ENCODE measurements at regions not wholly inside any gene's neighbourhood (a gene's known extent, or its start where the extent isn't known, plus 50 kb on each side); places are given as distances from the start of the nearest gene placed in this dataset.

DNA sequence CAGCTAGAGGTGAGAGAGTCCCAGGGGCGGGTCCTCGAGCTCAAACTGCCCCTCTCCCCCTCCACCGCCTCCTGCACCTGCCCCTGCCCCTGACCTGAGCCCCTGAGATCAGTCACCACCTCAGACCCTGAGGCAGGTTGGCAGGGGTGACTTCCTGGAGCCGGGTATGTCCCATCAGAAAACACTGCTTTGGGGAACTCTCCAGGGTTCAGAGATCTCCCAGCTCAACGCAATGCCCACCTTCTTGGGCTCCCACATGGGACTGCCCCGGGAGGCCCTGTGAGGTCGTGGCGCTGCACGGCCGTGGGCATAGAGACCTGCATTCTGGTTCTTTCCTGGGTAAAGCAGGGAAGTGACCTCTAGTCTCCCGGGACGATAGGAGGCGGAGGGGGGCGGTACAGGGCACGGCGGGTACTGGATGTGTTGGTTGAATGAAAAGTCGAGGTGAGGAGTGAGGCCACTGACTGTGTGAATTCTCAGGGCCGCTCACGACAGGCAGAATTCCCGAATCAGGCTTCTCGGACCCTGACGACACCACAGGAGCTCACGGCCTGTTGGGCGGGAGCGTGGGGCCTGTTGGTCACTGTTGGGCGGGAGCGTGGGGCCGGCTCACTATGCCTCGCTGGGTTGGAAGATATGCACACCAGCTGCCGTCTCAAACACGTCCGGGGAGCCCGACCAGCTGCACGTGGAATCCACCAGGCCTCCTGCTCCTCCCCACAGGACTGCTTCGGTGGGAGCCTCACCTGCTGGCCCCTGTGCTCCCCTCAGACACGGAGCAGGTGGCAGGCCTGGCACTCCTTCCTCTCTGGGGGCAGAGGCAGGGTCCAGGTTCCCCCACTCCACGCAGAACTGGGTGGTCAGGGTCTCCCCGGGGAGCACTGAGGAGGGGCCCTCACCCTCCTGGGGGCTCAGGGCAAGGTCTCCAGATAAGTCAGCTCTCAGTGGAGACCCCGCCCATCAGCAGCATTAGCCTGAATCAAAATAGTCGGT, 178.0 kb upstream of the PPP1R26 start:
- TF ChIP-seq, protein P1, sequence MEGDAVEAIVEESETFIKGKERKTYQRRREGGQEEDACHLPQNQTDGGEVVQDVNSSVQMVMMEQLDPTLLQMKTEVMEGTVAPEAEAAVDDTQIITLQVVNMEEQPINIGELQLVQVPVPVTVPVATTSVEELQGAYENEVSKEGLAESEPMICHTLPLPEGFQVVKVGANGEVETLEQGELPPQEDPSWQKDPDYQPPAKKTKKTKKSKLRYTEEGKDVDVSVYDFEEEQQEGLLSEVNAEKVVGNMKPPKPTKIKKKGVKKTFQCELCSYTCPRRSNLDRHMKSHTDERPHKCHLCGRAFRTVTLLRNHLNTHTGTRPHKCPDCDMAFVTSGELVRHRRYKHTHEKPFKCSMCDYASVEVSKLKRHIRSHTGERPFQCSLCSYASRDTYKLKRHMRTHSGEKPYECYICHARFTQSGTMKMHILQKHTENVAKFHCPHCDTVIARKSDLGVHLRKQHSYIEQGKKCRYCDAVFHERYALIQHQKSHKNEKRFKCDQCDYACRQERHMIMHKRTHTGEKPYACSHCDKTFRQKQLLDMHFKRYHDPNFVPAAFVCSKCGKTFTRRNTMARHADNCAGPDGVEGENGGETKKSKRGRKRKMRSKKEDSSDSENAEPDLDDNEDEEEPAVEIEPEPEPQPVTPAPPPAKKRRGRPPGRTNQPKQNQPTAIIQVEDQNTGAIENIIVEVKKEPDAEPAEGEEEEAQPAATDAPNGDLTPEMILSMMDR (conservative IDR thresholded peaks at IDR 0.05 in 1 of 2, IDR thresholded peaks at IDR 0.05 in 1 of 2; ENCODE audit: low read depth in 1 of 2, low read length in 2 of 2), result no peak
- no peak for TF ChIP-seq EZH2 (IDR thresholded peaks at IDR 0.05; ENCODE audit: low read length, missing control alignments)
